ENCODE measurements at regions not wholly inside any gene's neighbourhood (a gene's known extent, or its start where the extent isn't known, plus 50 kb on each side); places are given as distances from the start of the nearest gene placed in this dataset.

- CTCF ChIA-PET: no interaction called here
- TF ChIP-seq FOXM1 (IDR thresholded peaks at IDR 0.05; ENCODE audit: borderline replicate concordance) (no peak), FOXA1 (IDR thresholded peaks at IDR 0.05) (no peak), TARDBP (IDR thresholded peaks at IDR 0.05) (no peak), ZNF384 (IDR thresholded peaks at IDR 0.05) (no peak), BHLHE40 (IDR thresholded peaks at IDR 0.05; ENCODE audit: borderline replicate concordance) (no peak), SUZ12 (IDR thresholded peaks at IDR 0.05) (no peak), L3MBTL2 (conservative IDR thresholded peaks at IDR 0.05) (no peak), FOXK2 (IDR thresholded peaks at IDR 0.05) (no peak), CTBP1 (IDR thresholded peaks at IDR 0.05; ENCODE audit: borderline replicate concordance) (no peak), ELF4 (IDR thresholded peaks at IDR 0.05) (no peak), LEF1 (IDR thresholded peaks at IDR 0.05; ENCODE audit: borderline replicate concordance) (no peak), SP1 (IDR thresholded peaks at IDR 0.05) (no peak), HDGF (IDR thresholded peaks at IDR 0.05; ENCODE audit: borderline replicate concordance) (no peak), ARNT (IDR thresholded peaks at IDR 0.05) (no peak), NFRKB (IDR thresholded peaks at IDR 0.05) (no peak)
- TF ChIP-seq, protein P1, sequence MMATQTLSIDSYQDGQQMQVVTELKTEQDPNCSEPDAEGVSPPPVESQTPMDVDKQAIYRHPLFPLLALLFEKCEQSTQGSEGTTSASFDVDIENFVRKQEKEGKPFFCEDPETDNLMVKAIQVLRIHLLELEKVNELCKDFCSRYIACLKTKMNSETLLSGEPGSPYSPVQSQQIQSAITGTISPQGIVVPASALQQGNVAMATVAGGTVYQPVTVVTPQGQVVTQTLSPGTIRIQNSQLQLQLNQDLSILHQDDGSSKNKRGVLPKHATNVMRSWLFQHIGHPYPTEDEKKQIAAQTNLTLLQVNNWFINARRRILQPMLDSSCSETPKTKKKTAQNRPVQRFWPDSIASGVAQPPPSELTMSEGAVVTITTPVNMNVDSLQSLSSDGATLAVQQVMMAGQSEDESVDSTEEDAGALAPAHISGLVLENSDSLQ (IDR thresholded peaks at IDR 0.05): no peak
- no peak for DNase-seq (ENCODE audit: extremely low spot score)
- POLR2A ChIA-PET: interaction anchor here (1.8 kb wide), 1 partner anchor 89 kb away, joined by 5 read pairs; a partner anchor contains a TSS
These were observed 118.4 kb upstream of the BTN3A2 start for GRCh38 chr6:26246553-26246952.

GRCh38 chr6:26249707-26249956 is 115.4 kb upstream of the BTN3A2 start:
- ChIA-PET CTCF (interaction anchor here (0.8 to 1.3 kb wide), 7 partner anchors 10 to 220 kb away, joined by 3 to 7 read pairs (median 3); a partner anchor contains a TSS), POLR2A (interaction anchor here (0.8 to 4.2 kb wide), 24 partner anchors 8 to 897 kb away, joined by 3 to 48 read pairs (median 7); a partner anchor contains a TSS)
- no peak for TF ChIP-seq ARNT (IDR thresholded peaks at IDR 0.05)
- no peak for TF ChIP-seq L3MBTL2 (conservative IDR thresholded peaks at IDR 0.05)
- TF ChIP-seq, protein P1 (IDR thresholded peaks at IDR 0.05): no peak
- no peak for TF ChIP-seq FOXM1 (IDR thresholded peaks at IDR 0.05; ENCODE audit: borderline replicate concordance)
- TF ChIP-seq SUZ12 (IDR thresholded peaks at IDR 0.05): no peak
- TF ChIP-seq BHLHE40 (IDR thresholded peaks at IDR 0.05; ENCODE audit: borderline replicate concordance): no peak
- no peak for TF ChIP-seq ZNF384 (IDR thresholded peaks at IDR 0.05)
- no peak for TF ChIP-seq SP1 (IDR thresholded peaks at IDR 0.05)
- TF ChIP-seq TARDBP (IDR thresholded peaks at IDR 0.05): no peak
- no peak for TF ChIP-seq CTBP1 (IDR thresholded peaks at IDR 0.05; ENCODE audit: borderline replicate concordance)
- TF ChIP-seq HDGF (IDR thresholded peaks at IDR 0.05; ENCODE audit: borderline replicate concordance): no peak
- TF ChIP-seq FOXK2 (IDR thresholded peaks at IDR 0.05): no peak
- no peak for TF ChIP-seq FOXA1 (IDR thresholded peaks at IDR 0.05)
- no peak for TF ChIP-seq ELF4 (IDR thresholded peaks at IDR 0.05)
- no peak for TF ChIP-seq LEF1 (IDR thresholded peaks at IDR 0.05; ENCODE audit: borderline replicate concordance)
- no peak for TF ChIP-seq NFRKB (IDR thresholded peaks at IDR 0.05)
- no peak for DNase-seq (ENCODE audit: extremely low spot score)

- no peak for DNase-seq (ENCODE audit: extremely low spot score)
- ChIA-PET POLR2A (interaction anchor here (0.7 to 4.2 kb wide), 36 partner anchors 8 to 1643 kb away, joined by 3 to 48 read pairs (median 6); a partner anchor contains a TSS), CTCF (interaction anchor here (0.6 to 1.3 kb wide), 11 partner anchors 9 to 288 kb away, joined by 3 to 7 read pairs (median 3); partner anchors contain the start of gene HMGN4)
- TF ChIP-seq ARNT (IDR thresholded peaks at IDR 0.05): no peak
- TF ChIP-seq NFRKB (IDR thresholded peaks at IDR 0.05): peak; percentile 53
- no peak for TF ChIP-seq SUZ12 (IDR thresholded peaks at IDR 0.05)
- TF ChIP-seq ZNF384 (IDR thresholded peaks at IDR 0.05): no peak
- TF ChIP-seq HDGF (IDR thresholded peaks at IDR 0.05; ENCODE audit: borderline replicate concordance): peak; percentile 43; the same call in 1 of the 2 replicates
- TF ChIP-seq FOXM1 (IDR thresholded peaks at IDR 0.05; ENCODE audit: borderline replicate concordance): no peak
- no peak for TF ChIP-seq SP1 (IDR thresholded peaks at IDR 0.05)
- TF ChIP-seq FOXK2 (IDR thresholded peaks at IDR 0.05): no peak
- peak; percentile 66 for TF ChIP-seq L3MBTL2 (conservative IDR thresholded peaks at IDR 0.05)
- no peak for TF ChIP-seq CTBP1 (IDR thresholded peaks at IDR 0.05; ENCODE audit: borderline replicate concordance)
- TF ChIP-seq FOXA1 (IDR thresholded peaks at IDR 0.05): no peak
These were observed 114.9 kb upstream of the BTN3A2 start for GRCh38 chr6:26249957-26250697.

DNA sequence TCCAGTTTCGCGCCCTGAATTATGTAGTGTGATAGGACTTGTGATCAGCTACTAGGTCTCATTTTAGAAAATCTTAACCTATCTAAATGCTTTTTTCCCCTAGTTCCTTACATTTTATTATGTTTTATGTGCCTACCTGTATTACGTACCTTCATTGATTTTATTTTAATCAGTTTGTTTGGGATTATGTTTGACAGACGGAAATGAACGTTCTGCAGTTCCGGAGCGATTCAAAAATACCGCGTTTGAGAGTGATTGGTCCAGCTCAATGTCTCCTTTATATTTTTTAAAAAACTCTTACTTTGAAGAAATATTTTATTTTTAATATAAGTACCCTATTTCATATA is 114.3 kb upstream of the BTN3A2 start:
- DNase-seq (ENCODE audit: extremely low spot score): no peak
- CTCF ChIA-PET: interaction anchor here (0.6 to 1.3 kb wide), 9 partner anchors 9 to 287 kb away, joined by 3 to 7 read pairs (median 3); partner anchors contain the start of gene HMGN4
- POLR2A ChIA-PET: interaction anchor here (0.7 to 4.2 kb wide), 35 partner anchors 9 to 1642 kb away, joined by 3 to 48 read pairs (median 6); a partner anchor contains a TSS
- TF ChIP-seq L3MBTL2 (conservative IDR thresholded peaks at IDR 0.05): 0 out of 2 replicates have a peak, but pooled peaks have one; percentile 2
- TF ChIP-seq LEF1 (IDR thresholded peaks at IDR 0.05; ENCODE audit: borderline replicate concordance): no peak

GRCh38 chr6:26251354-26252076 is 113.5 kb upstream of the BTN3A2 start:
- ChIA-PET POLR2A (interaction anchor here (1.1 to 4.2 kb wide), 15 partner anchors 9 to 1641 kb away, joined by 4 to 48 read pairs (median 19); a partner anchor contains a TSS), CTCF (interaction anchor here (0.5 kb wide), 1 partner anchor 299 kb away, joined by 4 read pairs; no protein-coding TSS in a partner anchor)
- no peak for DNase-seq (ENCODE audit: extremely low spot score)
- TF ChIP-seq LEF1 (IDR thresholded peaks at IDR 0.05; ENCODE audit: borderline replicate concordance) (no peak), L3MBTL2 (conservative IDR thresholded peaks at IDR 0.05) (no peak), FOXA1 (IDR thresholded peaks at IDR 0.05) (no peak), CTBP1 (IDR thresholded peaks at IDR 0.05; ENCODE audit: borderline replicate concordance) (no peak), NFRKB (IDR thresholded peaks at IDR 0.05) (no peak), ELF4 (IDR thresholded peaks at IDR 0.05) (no peak)
- TF ChIP-seq, protein P1 (IDR thresholded peaks at IDR 0.05): no peak

Measured in HEK293T (cell line).